K562 (cell line): ENCODE measurements at regions not wholly inside any gene's neighbourhood (a gene's known extent, or its start where the extent isn't known, plus 50 kb on each side); places are given as distances from the start of the nearest gene placed in this dataset.

Experiments used
- E2F6 ChIP-seq, 2 experiments: IDR thresholded peaks; 2 replicates each; pipeline ENCODE4 v1.6.1; 2011; ENCODE audit warnings: borderline replicate concordance in 1 of 2, control low read depth in 1 of 2, low read depth in 1 of 2, low read length in 1 of 2, mild to moderate bottlenecking in 1 of 2, mixed read lengths in 1 of 2, moderate library complexity in 1 of 2; ENCODE audit not compliant: insufficient read depth in 1 of 2, insufficient read length in 1 of 2, poor library complexity in 1 of 2, severe bottlenecking in 1 of 2; ENCODE audit errors: extremely low read depth in 1 of 2
- FOXA3 ChIP-seq, 2 experiments: fragments of 450-650 bp in 1 of 2; sonication (generic) in 1 of 2; formaldehyde crosslinking; IDR thresholded peaks in 1 of 2; conservative IDR thresholded peaks in 1 of 2; 2 replicates each; pipeline versions ENCODE4 v1.4.0 to v1.8.0; 2020 to 2022; ENCODE audit warnings: mild to moderate bottlenecking in 2 of 2, missing genetic modification reagents in 1 of 2
- HEY1 ChIP-seq: fragments of 250-450 bp; sonication (Bioruptor Pico); IDR thresholded peaks from 2 replicates; pipeline ENCODE4 v1.5.0; 2020; ENCODE audit warnings: mild to moderate bottlenecking, moderate library complexity, borderline replicate concordance
- MECOM ChIP-seq: fragments of 250-450 bp; sonication (Bioruptor Pico); IDR thresholded peaks from 2 replicates; pipeline ENCODE4 v1.8.0; 2022; ENCODE audit warnings: inconsistent platforms
- NONO ChIP-seq, 2 experiments: fragments of 200-400 bp in 1 of 2; fragments of 450-650 bp in 1 of 2; formaldehyde crosslinking in 1 of 2; IDR thresholded peaks; 2 replicates each; pipeline ENCODE4 v1.6.1; 2017; ENCODE audit warnings: low read depth in 2 of 2, mild to moderate bottlenecking in 2 of 2, moderate library complexity in 2 of 2, low read length in 1 of 2
- PRDM10 ChIP-seq: fragments of 450-650 bp; IDR thresholded peaks from 2 replicates; pipeline ENCODE4 v1.6.1; 2018; ENCODE audit not compliant: partially characterized antibody
- PTRF ChIP-seq: fragments of 450-650 bp; IDR thresholded peaks from 2 replicates; pipeline ENCODE4 v1.6.1; 2016; ENCODE audit warnings: mild to moderate bottlenecking, missing genetic modification characterization, missing compliant biosample characterization
- SAFB2 ChIP-seq: fragments of 200-400 bp; formaldehyde crosslinking; IDR thresholded peaks from 2 replicates; pipeline ENCODE4 v1.6.1; 2018; ENCODE audit warnings: borderline replicate concordance, low read length, low read depth, moderate library complexity; ENCODE audit not compliant: severe bottlenecking
- SIN3A ChIP-seq, 2 experiments: fragments of 150-350 bp in 1 of 2; IDR thresholded peaks; 2 replicates each; pipeline ENCODE4 v1.6.1; 2011 to 2016; ENCODE audit warnings: borderline replicate concordance in 2 of 2, low read depth in 2 of 2, low read length in 2 of 2, mild to moderate bottlenecking in 2 of 2, moderate library complexity in 2 of 2; ENCODE audit not compliant: control insufficient read depth in 1 of 2
- SNRNP70 ChIP-seq: fragments of 200-400 bp; formaldehyde crosslinking; optimal IDR thresholded peaks from 2 replicates; pipeline ENCODE3; 2017; ENCODE audit warnings: low read depth, low read length
- TRIM24 ChIP-seq, 2 experiments: fragments of 450-650 bp; IDR thresholded peaks; 2 replicates each; pipeline ENCODE4 v1.6.1; 2016
- ZFP30 ChIP-seq: fragments of 250-450 bp; sonication (Bioruptor Pico); IDR thresholded peaks from 2 replicates; pipeline ENCODE4 v1.8.0; 2022; ENCODE audit warnings: moderate library complexity, mild to moderate bottlenecking, inconsistent platforms, borderline replicate concordance
- ZNF124 ChIP-seq: sonication (generic); formaldehyde crosslinking; IDR thresholded peaks from 2 replicates; pipeline ENCODE4 v1.8.1; 2022; ENCODE audit warnings: missing genetic modification reagents
- ZNF384 ChIP-seq: IDR thresholded peaks from 2 replicates; pipeline ENCODE4 v1.6.1; 2012; ENCODE audit warnings: low read depth, low read length, improper control_type of control experiment
- ZNF431 ChIP-seq: sonication (generic); formaldehyde crosslinking; IDR thresholded peaks from 2 replicates; pipeline ENCODE4 v1.8.0; 2022; ENCODE audit warnings: mild to moderate bottlenecking, missing genetic modification reagents
- ZNF778 ChIP-seq: fragments of 450-650 bp; formaldehyde crosslinking; IDR thresholded peaks from 2 replicates; pipeline ENCODE4 v1.4.0; 2020; ENCODE audit warnings: mild to moderate bottlenecking, moderate library complexity

GRCh38 chr2:195308163-195308562 is 348.9 kb upstream of the SLC39A10 start (continued):
- TF ChIP-seq SAFB2 (no peak), E2F6 (IDR thresholded peaks at IDR 0.05; ENCODE audit: borderline replicate concordance in 1 of 2, extremely low read depth in 1 of 2, insufficient read depth in 1 of 2, insufficient read length in 1 of 2, low read depth in 1 of 2, low read length in 1 of 2, poor library complexity in 1 of 2, severe bottlenecking in 1 of 2) (no peak), SIN3A (IDR thresholded peaks at IDR 0.05; ENCODE audit: borderline replicate concordance in 2 of 2, control insufficient read depth in 1 of 2, low read depth in 2 of 2, low read length in 2 of 2) (no peak), HEY1 (CRISPR knock-in tag) (no peak), PTRF (tag) (no peak), NONO (IDR thresholded peaks at IDR 0.05; ENCODE audit: low read depth in 2 of 2, low read length in 1 of 2) (no peak), ZNF124 (CRISPR knock-in tag) (no peak), MECOM (CRISPR knock-in tag) (no peak), PRDM10 (no peak), ZNF431 (no peak), SNRNP70 (no peak), TRIM24 (IDR thresholded peaks at IDR 0.05) (no peak), ZFP30 (CRISPR knock-in tag) (no peak), ZNF384 (no peak), ZNF778 (CRISPR knock-in tag) (no peak), FOXA3 (CRISPR knock-in tag; conservative IDR thresholded peaks at IDR 0.05 in 1 of 2, IDR thresholded peaks at IDR 0.05 in 1 of 2) (no peak)
